ENCODE measurements at regions not wholly inside any gene's neighbourhood (a gene's known extent, or its start where the extent isn't known, plus 50 kb on each side); places are given as distances from the start of the nearest gene placed in this dataset.

- no TSS peak for BruUV-seq (replicated peaks)
- no peaks in the 10 kb centered on the region for H3K4me1 ChIP-seq (ENCODE audit: control insufficient read depth, insufficient read depth, low read length)
- no peak overlapping the region for H2BK15ac ChIP-seq (ENCODE audit: low read depth, low read length)
- no peaks in the 10 kb centered on the region for H3K79me1 ChIP-seq (ENCODE audit: low read depth in 1 of 2, low read length in 2 of 2)
- H3K36me3 ChIP-seq (ENCODE audit: control insufficient read depth, insufficient read depth, low read length): no peaks in the 10 kb centered on the region
- CTCF ChIA-PET: no interaction called here
- in situ Hi-C loops (cut with MboI; ENCODE audit: low sequenced_read_pairs) (no loop called here), intact Hi-C loops (cut with micrococcal nuclease) (no loop called here), dilution Hi-C loops (cut with HindIII; ENCODE audit: low sequenced_read_pairs, unreplicated experiment) (no loop called here)
- no peak overlapping the region for H3K9ac ChIP-seq (ENCODE audit: low read depth, low read length)
- H4K5ac ChIP-seq (ENCODE audit: low read depth, low read length): no peak overlapping the region
- no peak overlapping the region for H3K23ac ChIP-seq (ENCODE audit: low read depth, low read length)
- no peaks in the 10 kb centered on the region for H3K9me3 ChIP-seq (ENCODE audit: control insufficient read depth, insufficient read depth, low read length)
- no peak overlapping the region for H3K14ac ChIP-seq (replicated peaks; ENCODE audit: low read depth, low read length)
- TF ChIP-seq BHLHE40 (IDR thresholded peaks at IDR 0.05; ENCODE audit: low read depth, low read length) (no peak), CHD1 (IDR thresholded peaks at IDR 0.05; ENCODE audit: low read depth, low read length) (no peak), NFE2L2 (IDR thresholded peaks at IDR 0.05; ENCODE audit: low read depth, low read length) (no peak), MAFK (IDR thresholded peaks at IDR 0.05; ENCODE audit: low read depth, low read length) (no peak), RCOR1 (IDR thresholded peaks at IDR 0.05; ENCODE audit: insufficient replicate concordance, low read length) (no peak), CTCF (conservative IDR thresholded peaks at IDR 0.05; ENCODE audit: low read depth, low read length) (no peak), MXI1 (IDR thresholded peaks at IDR 0.05; ENCODE audit: borderline replicate concordance, low read depth, low read length) (no peak), CEBPB (IDR thresholded peaks at IDR 0.05; ENCODE audit: low read depth, low read length) (no peak), POLR2A (IDR thresholded peaks at IDR 0.05; ENCODE audit: low read depth, low read length) (no peak), MAZ (IDR thresholded peaks at IDR 0.05; ENCODE audit: borderline replicate concordance, low read depth, low read length) (no peak), RFX5 (IDR thresholded peaks at IDR 0.05; ENCODE audit: low read depth, low read length) (no peak), USF2 (IDR thresholded peaks at IDR 0.05; ENCODE audit: low read depth, low read length) (no peak), RAD21 (IDR thresholded peaks at IDR 0.05; ENCODE audit: low read length) (no peak), SMC3 (IDR thresholded peaks at IDR 0.05; ENCODE audit: low read depth, low read length) (no peak), ELK1 (IDR thresholded peaks at IDR 0.05; ENCODE audit: borderline replicate concordance, low read depth, low read length) (no peak), FOS (IDR thresholded peaks at IDR 0.05; ENCODE audit: low read depth, low read length) (no peak)
- no peaks in the 10 kb centered on the region for H3K27me3 ChIP-seq (ENCODE audit: control insufficient read depth, insufficient read depth, low read length)
- H3K9me1 ChIP-seq (ENCODE audit: insufficient read depth, low read length): no peaks in the 10 kb centered on the region
- ATAC-seq (ENCODE audit: low read depth) (no peak), DNase-seq (peak; percentile 6)
- H4K91ac ChIP-seq (ENCODE audit: insufficient read depth, low read depth, low read length): no peak overlapping the region
- H2AK5ac ChIP-seq (ENCODE audit: low read depth, low read length): no peak overlapping the region
- H2AK9ac ChIP-seq (replicated peaks; ENCODE audit: low read depth, low read length, poor library complexity): no peak overlapping the region
- no peak overlapping the region for H2BK120ac ChIP-seq (ENCODE audit: low read depth, low read length)
- H4K8ac ChIP-seq (ENCODE audit: low read depth in 2 of 2, low read length in 2 of 2): no peak overlapping the region
- no peak overlapping the region for H3K4me2 ChIP-seq (ENCODE audit: low read depth, low read length)
- no peaks in the 10 kb centered on the region for H4K20me1 ChIP-seq (ENCODE audit: insufficient read depth, low read length)
- H2BK5ac ChIP-seq (ENCODE audit: low read depth, low read length, poor library complexity, severe bottlenecking): no peak overlapping the region
- no peak overlapping the region for H3K18ac ChIP-seq (ENCODE audit: low read depth, low read length)
- H3K56ac ChIP-seq (ENCODE audit: extremely low read depth, insufficient read depth, low read length): no peak overlapping the region
- no peak overlapping the region for H3K4ac ChIP-seq (ENCODE audit: low read depth, low read length)
- no peak overlapping the region for H3K27ac ChIP-seq (ENCODE audit: insufficient read depth, low read length)
- POLR2A ChIA-PET (ENCODE audit: unreplicated experiment): no interaction called here
- H2BK20ac ChIP-seq (ENCODE audit: low read depth, low read length): no peak overlapping the region
- no CpG with 5 or more reads among the region's 1 CpG for WGBS, 2 experiments (ENCODE audit: extremely low coverage in 2 of 2, insufficient read length in 1 of 2)
- no peak overlapping the region for H2AFZ ChIP-seq (replicated peaks; ENCODE audit: low read length, poor library complexity)
- H3K4me3 ChIP-seq (ENCODE audit: insufficient read depth, low read depth, low read length): no peak overlapping the region
These were observed 537.4 kb upstream of the MAGEB18 start for GRCh38 chrX:25600776-25601175.

Data from IMR-90 (cell line).